GM13976 (cell line): ENCODE measurements at regions not wholly inside any gene's neighbourhood (a gene's known extent, or its start where the extent isn't known, plus 50 kb on each side); places are given as distances from the start of the nearest gene placed in this dataset.

Experiments
- DNase-seq: peaks from one replicate; pipeline ENCODE4 v3.0.0; 2012; ENCODE audit warnings: low spot score
- in situ Hi-C: fragments of 300-500 bp; cut with MboI; formaldehyde crosslinking; loops from one replicate; pipeline ENCODE4 v1.12.0; 2022; ENCODE audit warnings: low sequenced_read_pairs, mixed read lengths, inconsistent platforms; ENCODE audit not compliant: unreplicated experiment
- TF ChIP-seq, protein P1 (sequence below): IDR thresholded peaks from 2 replicates; pipeline ENCODE4 v1.5.1; 2012; ENCODE audit warnings: borderline replicate concordance, mild to moderate bottlenecking; ENCODE audit not compliant: insufficient read depth; ENCODE audit errors: extremely low read depth, missing control alignments, control extremely low read depth

DNA sequence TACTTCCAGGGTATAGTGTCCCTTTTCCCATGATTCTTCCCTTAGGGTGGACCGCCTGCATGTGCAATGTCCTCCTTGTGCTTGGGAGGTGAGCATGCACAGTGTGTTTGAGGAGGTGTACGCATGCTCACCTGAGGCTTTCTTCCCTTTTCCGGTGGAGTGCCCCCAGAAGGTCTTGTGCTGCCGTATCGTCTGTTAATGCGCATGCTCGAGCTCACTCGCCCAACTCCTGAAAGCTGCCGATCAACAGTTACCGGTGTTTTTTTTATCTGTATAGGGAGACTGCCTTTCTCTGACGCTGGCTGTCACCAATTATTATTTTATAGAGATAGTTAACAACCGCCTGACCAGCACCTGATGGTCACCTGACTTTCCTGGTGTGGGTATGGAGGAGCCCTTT, 458.8 kb upstream of the MEX3C start:
- no peak for DNase-seq
- in situ Hi-C loops = loop anchor here (25.0 kb wide), 1 partner anchor 1031 kb away; no protein-coding TSS in a partner anchor
- TF ChIP-seq, protein P1, sequence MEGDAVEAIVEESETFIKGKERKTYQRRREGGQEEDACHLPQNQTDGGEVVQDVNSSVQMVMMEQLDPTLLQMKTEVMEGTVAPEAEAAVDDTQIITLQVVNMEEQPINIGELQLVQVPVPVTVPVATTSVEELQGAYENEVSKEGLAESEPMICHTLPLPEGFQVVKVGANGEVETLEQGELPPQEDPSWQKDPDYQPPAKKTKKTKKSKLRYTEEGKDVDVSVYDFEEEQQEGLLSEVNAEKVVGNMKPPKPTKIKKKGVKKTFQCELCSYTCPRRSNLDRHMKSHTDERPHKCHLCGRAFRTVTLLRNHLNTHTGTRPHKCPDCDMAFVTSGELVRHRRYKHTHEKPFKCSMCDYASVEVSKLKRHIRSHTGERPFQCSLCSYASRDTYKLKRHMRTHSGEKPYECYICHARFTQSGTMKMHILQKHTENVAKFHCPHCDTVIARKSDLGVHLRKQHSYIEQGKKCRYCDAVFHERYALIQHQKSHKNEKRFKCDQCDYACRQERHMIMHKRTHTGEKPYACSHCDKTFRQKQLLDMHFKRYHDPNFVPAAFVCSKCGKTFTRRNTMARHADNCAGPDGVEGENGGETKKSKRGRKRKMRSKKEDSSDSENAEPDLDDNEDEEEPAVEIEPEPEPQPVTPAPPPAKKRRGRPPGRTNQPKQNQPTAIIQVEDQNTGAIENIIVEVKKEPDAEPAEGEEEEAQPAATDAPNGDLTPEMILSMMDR = no peak

DNA sequence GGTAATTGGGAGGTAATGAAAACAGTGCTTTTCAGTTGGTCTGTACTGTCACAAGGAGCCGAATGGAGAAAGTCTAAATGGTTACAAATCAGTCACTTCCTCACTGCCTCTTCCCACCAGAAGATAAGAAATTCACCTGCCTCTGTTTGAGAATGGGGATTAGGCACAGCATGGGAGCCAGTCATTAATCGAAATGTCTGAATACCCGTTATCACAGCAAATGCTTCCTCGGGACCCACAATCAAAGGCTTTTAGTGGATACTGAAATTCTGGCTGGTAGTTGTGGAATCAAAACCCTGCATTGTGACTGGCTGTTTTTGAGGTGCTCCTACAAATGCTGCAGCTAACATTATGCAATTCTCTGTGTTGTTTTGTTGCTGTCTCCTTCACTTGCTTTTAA, 461.0 kb upstream of the MEX3C start:
- no peak for DNase-seq
- in situ Hi-C loops = loop anchor here (25.0 kb wide), 1 partner anchor 1029 kb away; no protein-coding TSS in a partner anchor
- TF ChIP-seq, protein P1 = no peak

DNA sequence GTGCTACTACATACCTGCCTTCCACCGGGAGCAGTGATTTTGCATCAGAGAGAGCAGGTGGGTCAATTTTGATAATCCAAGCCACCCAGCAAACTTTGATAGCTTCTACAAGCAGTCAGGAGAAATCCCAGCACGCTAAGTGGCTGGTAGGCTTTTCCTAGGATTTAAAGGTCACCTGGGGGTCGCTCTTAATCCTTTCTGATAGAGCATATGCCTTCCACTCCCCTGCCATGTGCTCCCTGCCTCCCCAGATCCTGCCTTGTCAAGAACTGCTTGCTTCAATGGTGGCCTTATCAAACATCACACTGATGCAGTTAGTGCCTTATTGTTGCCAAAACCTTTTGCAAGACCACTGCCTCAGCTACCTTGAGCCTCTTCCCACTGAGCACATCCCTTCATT, 462.3 kb upstream of the MEX3C start:
- no peak for DNase-seq
- TF ChIP-seq, protein P1 = no peak
- in situ Hi-C loops = loop anchor here (10.0 to 25.0 kb wide), 2 partner anchors 625 to 1028 kb away; no protein-coding TSS in a partner anchor

DNA sequence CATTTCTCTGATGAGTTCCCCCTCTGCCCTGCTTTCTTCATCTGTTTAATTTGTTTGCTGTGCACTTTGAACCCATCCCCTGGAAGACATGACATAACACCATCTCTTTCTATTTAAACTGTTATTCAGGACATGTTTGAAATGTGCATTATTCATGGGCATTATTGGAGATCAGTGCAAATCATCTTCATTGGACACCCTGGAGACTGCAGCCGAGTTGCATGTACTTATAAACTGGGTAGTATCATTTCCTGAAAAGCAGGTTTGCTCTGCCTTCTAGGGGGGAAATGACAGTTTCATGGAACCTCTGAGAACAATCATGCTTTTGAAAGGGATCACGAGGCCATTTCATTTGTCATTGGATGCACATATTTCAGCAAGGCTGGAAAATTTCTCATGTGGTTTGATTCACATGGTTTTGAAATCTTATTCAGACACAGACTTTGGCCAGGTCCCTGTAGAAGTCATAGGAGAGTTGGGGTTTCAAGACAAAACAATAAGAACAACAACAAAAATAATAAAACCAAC, 462.8 kb upstream of the MEX3C start:
- in situ Hi-C loops = loop anchor here (10.0 to 25.0 kb wide), 2 partner anchors 625 to 1027 kb away; no protein-coding TSS in a partner anchor
- TF ChIP-seq, protein P1 = no peak
- no peak for DNase-seq

DNA sequence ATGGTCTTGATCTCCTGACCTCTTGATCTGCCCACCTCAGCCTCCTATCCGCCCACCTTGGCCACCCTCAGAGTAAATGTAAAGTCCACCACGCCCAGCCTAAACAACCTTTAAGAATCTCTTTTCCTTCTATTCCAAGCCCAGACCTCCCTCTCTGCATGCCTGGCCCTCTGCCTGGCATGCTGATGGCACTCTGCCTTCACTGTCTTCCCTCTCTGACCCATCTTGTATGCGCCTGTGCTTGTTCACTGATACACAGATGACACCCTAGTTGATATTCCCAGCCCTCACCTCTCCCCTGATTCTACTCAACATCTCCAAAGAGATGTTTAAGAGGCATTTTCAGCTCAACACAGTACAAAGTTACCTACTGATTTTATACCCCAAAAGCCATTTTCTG, 466.8 kb upstream of the MEX3C start:
- no peak for DNase-seq
- in situ Hi-C loops = loop anchor here (10.0 to 25.0 kb wide), 2 partner anchors 621 to 1023 kb away; no protein-coding TSS in a partner anchor
- TF ChIP-seq, protein P1 = no peak

DNA sequence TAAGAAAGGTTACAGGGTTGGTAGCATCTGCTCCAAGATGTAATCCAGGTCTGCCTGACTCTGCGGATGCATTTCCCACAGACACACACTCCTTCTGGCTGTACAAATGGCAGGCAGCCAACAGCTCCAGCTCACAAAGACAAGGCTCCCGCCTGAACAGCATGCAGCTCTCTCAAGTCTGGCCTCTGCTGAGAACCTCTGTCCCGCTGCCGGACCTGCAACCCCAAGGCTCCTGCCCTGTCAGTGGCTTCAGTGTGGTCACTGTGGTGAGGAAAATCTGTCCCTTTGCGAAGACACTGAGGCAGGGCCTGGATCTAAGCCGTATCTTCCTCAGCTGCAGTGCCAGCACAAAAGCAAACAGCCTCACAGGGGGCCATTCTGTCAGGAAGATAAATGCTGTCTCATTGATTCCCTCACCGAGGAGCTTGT, 469.3 kb upstream of the MEX3C start:
- no peak for DNase-seq
- in situ Hi-C loops = loop anchor here (10.0 to 25.0 kb wide), 2 partner anchors 618 to 1021 kb away; no protein-coding TSS in a partner anchor
- TF ChIP-seq, protein P1 = no peak
